SK-N-SH treated with all-trans-retinoic acid at 6 μM for 48 hours (cell line): ENCODE measurements at regions not wholly inside any gene's neighbourhood (a gene's known extent, or its start where the extent isn't known, plus 50 kb on each side); places are given as distances from the start of the nearest gene placed in this dataset.

ENCODE experiments used
- ATAC-seq: fragments of 200-7000 bp; cut with Tn5 transposase; 3 replicates; pipeline ENCODE4 v1.9.1; 2020; ENCODE audit warnings: mild to moderate bottlenecking, moderate library complexity
- ARNTL ChIP-seq: fragments of 450-650 bp; formaldehyde crosslinking; IDR thresholded peaks from 2 replicates; pipeline ENCODE4 v1.5.0; 2020; ENCODE audit warnings: low read depth, mild to moderate bottlenecking, moderate library complexity, borderline replicate concordance
- BACH2 ChIP-seq: fragments of 250-450 bp; sonication (Bioruptor Pico); IDR thresholded peaks from 2 replicates; pipeline ENCODE4 v1.9.0; 2021; ENCODE audit warnings: mild to moderate bottlenecking, borderline replicate concordance
- CSDC2 ChIP-seq: fragments of 250-450 bp; sonication (Bioruptor Pico); IDR thresholded peaks from 2 replicates; pipeline ENCODE4 v1.5.0; 2020; ENCODE audit warnings: mild to moderate bottlenecking, moderate library complexity
- ESRRG ChIP-seq: fragments of 250-450 bp; sonication (Bioruptor Pico); IDR thresholded peaks from 2 replicates; pipeline ENCODE4 v1.6.1; 2021; ENCODE audit warnings: mild to moderate bottlenecking
- GLIS3 ChIP-seq: fragments of 250-450 bp; sonication (Bioruptor Pico); IDR thresholded peaks from 2 replicates; pipeline ENCODE4 v1.5.0; 2020; ENCODE audit warnings: mild to moderate bottlenecking, moderate library complexity
- ISL1 ChIP-seq: fragments of 250-450 bp; sonication (Bioruptor Pico); IDR thresholded peaks from 2 replicates; pipeline ENCODE4 v2.1.2; 2022; ENCODE audit warnings: mild to moderate bottlenecking, moderate library complexity
- OSR1 ChIP-seq: fragments of 250-450 bp; sonication (Bioruptor Pico); IDR thresholded peaks from 2 replicates; pipeline ENCODE4 v1.8.0; 2022; ENCODE audit warnings: moderate library complexity, mild to moderate bottlenecking, inconsistent platforms
- PPARA ChIP-seq: fragments of 250-450 bp; sonication (Bioruptor Pico); IDR thresholded peaks from 2 replicates; pipeline ENCODE4 v1.5.0; 2020; ENCODE audit warnings: mild to moderate bottlenecking, borderline replicate concordance
- RARB ChIP-seq: fragments of 250-450 bp; sonication (Bioruptor Pico); IDR thresholded peaks from 2 replicates; pipeline ENCODE4 v1.8.0; 2021; ENCODE audit warnings: mild to moderate bottlenecking, moderate library complexity
- SNAI2 ChIP-seq: fragments of 250-450 bp; sonication (Bioruptor Pico); IDR thresholded peaks from 2 replicates; pipeline ENCODE4 v1.5.0; 2020; ENCODE audit warnings: mild to moderate bottlenecking, moderate library complexity
- TCF4 ChIP-seq: fragments of 250-450 bp; sonication (Bioruptor Pico); IDR thresholded peaks from 2 replicates; pipeline ENCODE4 v1.8.0; 2021; ENCODE audit warnings: mild to moderate bottlenecking, moderate library complexity, borderline replicate concordance
- TOX ChIP-seq: fragments of 250-450 bp; sonication (Bioruptor Pico); IDR thresholded peaks from 2 replicates; pipeline ENCODE4 v1.8.0; 2021; ENCODE audit warnings: mild to moderate bottlenecking, moderate library complexity, borderline replicate concordance
- ZC3H10 ChIP-seq: fragments of 250-450 bp; sonication (Bioruptor Pico); IDR thresholded peaks from 2 replicates; pipeline ENCODE4 v1.5.1; 2021; ENCODE audit warnings: mild to moderate bottlenecking, moderate library complexity
- ZFP3 ChIP-seq: fragments of 250-450 bp; sonication (Bioruptor Pico); IDR thresholded peaks from 2 replicates; pipeline ENCODE4 v1.5.0; 2020; ENCODE audit warnings: mild to moderate bottlenecking, moderate library complexity
- ZFP30 ChIP-seq: fragments of 450-650 bp; formaldehyde crosslinking; IDR thresholded peaks from 2 replicates; pipeline ENCODE4 v1.5.0; 2022; ENCODE audit warnings: mild to moderate bottlenecking, moderate library complexity
- ZNF565 ChIP-seq: fragments of 450-650 bp; formaldehyde crosslinking; conservative IDR thresholded peaks from 2 replicates; pipeline ENCODE4 v1.5.0; 2020; ENCODE audit warnings: low read depth, mild to moderate bottlenecking, moderate library complexity
- ZNF70 ChIP-seq: fragments of 450-650 bp; formaldehyde crosslinking; IDR thresholded peaks from 2 replicates; pipeline ENCODE4 v1.5.0; 2020; ENCODE audit warnings: mild to moderate bottlenecking, moderate library complexity
- ZNF8 ChIP-seq: fragments of 450-650 bp; formaldehyde crosslinking; IDR thresholded peaks from 2 replicates; pipeline ENCODE4 v1.5.0; 2020; ENCODE audit warnings: mild to moderate bottlenecking, moderate library complexity
- TF ChIP-seq, protein P1 (sequence below): fragments of 250-450 bp; sonication (Bioruptor Pico); IDR thresholded peaks from 2 replicates; pipeline ENCODE4 v1.8.0; 2021; ENCODE audit warnings: low read depth, mild to moderate bottlenecking, moderate library complexity, borderline replicate concordance
- TF ChIP-seq, protein P2 (sequence below): fragments of 250-450 bp; sonication (Bioruptor Pico); IDR thresholded peaks from 2 replicates; pipeline ENCODE4 v1.8.0; 2020; ENCODE audit warnings: mild to moderate bottlenecking, moderate library complexity, borderline replicate concordance
- TF ChIP-seq, protein P3 (sequence below): fragments of 250-450 bp; sonication (Bioruptor Pico); IDR thresholded peaks from 2 replicates; pipeline ENCODE4 v1.5.0; 2020; ENCODE audit warnings: mild to moderate bottlenecking, moderate library complexity
- TF ChIP-seq, protein P4 (sequence below): fragments of 250-450 bp; sonication (Bioruptor Pico); IDR thresholded peaks from 2 replicates; pipeline ENCODE4 v1.5.1; 2021; ENCODE audit warnings: mild to moderate bottlenecking, moderate library complexity
- TF ChIP-seq, protein P5 (sequence below): fragments of 250-450 bp; sonication (Bioruptor Pico); IDR thresholded peaks from 2 replicates; pipeline ENCODE4 v1.5.1; 2020; ENCODE audit warnings: low read depth, mild to moderate bottlenecking, moderate library complexity

DNA sequence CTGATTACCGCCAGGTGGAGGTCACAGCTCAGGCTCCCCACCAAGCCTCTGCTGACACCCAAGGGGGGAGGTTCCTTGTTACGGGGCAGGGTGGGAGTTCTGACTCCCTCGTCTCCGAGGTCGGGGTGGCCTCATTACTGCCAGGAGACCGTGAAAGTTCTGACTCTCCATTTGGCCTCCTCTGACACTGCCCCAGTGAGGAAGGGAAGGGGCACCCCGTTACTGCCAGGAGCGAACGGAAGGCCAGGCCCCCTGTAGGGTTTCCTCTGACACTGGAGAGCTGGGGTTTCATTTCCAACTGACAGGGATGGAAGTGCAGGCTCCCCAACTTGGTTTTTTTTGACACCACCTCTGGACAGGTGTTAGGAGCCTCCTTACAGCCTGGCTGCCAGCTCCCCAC lies 138.1 kb upstream of the EEPD1 start (continued):
- TF ChIP-seq, protein P1, sequence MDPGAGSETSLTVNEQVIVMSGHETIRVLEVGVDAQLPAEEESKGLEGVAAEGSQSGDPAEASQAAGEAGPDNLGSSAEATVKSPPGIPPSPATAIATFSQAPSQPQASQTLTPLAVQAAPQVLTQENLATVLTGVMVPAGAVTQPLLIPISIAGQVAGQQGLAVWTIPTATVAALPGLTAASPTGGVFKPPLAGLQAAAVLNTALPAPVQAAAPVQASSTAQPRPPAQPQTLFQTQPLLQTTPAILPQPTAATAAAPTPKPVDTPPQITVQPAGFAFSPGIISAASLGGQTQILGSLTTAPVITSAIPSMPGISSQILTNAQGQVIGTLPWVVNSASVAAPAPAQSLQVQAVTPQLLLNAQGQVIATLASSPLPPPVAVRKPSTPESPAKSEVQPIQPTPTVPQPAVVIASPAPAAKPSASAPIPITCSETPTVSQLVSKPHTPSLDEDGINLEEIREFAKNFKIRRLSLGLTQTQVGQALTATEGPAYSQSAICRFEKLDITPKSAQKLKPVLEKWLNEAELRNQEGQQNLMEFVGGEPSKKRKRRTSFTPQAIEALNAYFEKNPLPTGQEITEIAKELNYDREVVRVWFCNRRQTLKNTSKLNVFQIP (CRISPR knock-in tag): no peak
- TF ChIP-seq ISL1 (CRISPR knock-in tag): no peak
- TF ChIP-seq ZFP3 (CRISPR knock-in tag): no peak

DNA sequence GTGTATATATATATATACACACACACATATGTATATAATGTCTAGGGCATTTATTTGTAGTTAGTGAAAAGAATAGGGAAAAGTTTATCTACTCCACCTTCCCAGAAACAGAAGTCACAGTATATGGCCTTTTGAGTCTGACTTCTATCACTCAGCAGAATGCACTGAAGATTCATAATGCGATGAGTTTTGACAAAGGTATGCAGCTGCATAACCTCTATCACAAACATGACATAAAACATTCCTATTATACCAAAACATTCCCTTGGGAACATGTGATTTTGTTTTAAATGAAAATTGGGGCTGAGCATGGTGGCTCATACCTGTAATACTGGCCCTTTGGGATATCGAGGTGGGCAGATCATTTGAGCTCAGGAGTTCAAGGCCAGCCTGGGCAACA lies 137.3 kb upstream of the EEPD1 start:
- no peak for TF ChIP-seq ZNF8 (CRISPR knock-in tag)
- TF ChIP-seq TCF4 (CRISPR knock-in tag): no peak
- TF ChIP-seq ARNTL (CRISPR knock-in tag): no peak
- TF ChIP-seq GLIS3: no peak
- TF ChIP-seq ZNF70 (CRISPR knock-in tag): peak; percentile 60; the same call in 1 of the 2 replicates
- TF ChIP-seq, protein P1 (CRISPR knock-in tag): no peak
- TF ChIP-seq, protein P2, sequence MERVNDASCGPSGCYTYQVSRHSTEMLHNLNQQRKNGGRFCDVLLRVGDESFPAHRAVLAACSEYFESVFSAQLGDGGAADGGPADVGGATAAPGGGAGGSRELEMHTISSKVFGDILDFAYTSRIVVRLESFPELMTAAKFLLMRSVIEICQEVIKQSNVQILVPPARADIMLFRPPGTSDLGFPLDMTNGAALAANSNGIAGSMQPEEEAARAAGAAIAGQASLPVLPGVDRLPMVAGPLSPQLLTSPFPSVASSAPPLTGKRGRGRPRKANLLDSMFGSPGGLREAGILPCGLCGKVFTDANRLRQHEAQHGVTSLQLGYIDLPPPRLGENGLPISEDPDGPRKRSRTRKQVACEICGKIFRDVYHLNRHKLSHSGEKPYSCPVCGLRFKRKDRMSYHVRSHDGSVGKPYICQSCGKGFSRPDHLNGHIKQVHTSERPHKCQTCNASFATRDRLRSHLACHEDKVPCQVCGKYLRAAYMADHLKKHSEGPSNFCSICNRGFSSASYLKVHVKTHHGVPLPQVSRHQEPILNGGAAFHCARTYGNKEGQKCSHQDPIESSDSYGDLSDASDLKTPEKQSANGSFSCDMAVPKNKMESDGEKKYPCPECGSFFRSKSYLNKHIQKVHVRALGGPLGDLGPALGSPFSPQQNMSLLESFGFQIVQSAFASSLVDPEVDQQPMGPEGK (CRISPR knock-in tag): no peak
- no peak for TF ChIP-seq ZFP3 (CRISPR knock-in tag)
- TF ChIP-seq ISL1 (CRISPR knock-in tag): peak; percentile 66
- no peak for TF ChIP-seq ZFP30
- no peak for TF ChIP-seq PPARA (CRISPR knock-in tag)
- TF ChIP-seq, protein P3, sequence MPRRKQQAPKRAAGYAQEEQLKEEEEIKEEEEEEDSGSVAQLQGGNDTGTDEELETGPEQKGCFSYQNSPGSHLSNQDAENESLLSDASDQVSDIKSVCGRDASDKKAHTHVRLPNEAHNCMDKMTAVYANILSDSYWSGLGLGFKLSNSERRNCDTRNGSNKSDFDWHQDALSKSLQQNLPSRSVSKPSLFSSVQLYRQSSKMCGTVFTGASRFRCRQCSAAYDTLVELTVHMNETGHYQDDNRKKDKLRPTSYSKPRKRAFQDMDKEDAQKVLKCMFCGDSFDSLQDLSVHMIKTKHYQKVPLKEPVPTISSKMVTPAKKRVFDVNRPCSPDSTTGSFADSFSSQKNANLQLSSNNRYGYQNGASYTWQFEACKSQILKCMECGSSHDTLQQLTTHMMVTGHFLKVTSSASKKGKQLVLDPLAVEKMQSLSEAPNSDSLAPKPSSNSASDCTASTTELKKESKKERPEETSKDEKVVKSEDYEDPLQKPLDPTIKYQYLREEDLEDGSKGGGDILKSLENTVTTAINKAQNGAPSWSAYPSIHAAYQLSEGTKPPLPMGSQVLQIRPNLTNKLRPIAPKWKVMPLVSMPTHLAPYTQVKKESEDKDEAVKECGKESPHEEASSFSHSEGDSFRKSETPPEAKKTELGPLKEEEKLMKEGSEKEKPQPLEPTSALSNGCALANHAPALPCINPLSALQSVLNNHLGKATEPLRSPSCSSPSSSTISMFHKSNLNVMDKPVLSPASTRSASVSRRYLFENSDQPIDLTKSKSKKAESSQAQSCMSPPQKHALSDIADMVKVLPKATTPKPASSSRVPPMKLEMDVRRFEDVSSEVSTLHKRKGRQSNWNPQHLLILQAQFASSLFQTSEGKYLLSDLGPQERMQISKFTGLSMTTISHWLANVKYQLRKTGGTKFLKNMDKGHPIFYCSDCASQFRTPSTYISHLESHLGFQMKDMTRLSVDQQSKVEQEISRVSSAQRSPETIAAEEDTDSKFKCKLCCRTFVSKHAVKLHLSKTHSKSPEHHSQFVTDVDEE: no peak
- no peak for TF ChIP-seq ZNF565 (CRISPR knock-in tag)
- no peak for TF ChIP-seq ZC3H10 (CRISPR knock-in tag)
- no peak for TF ChIP-seq OSR1
- TF ChIP-seq SNAI2: no peak
- TF ChIP-seq ESRRG (CRISPR knock-in tag): no peak
- TF ChIP-seq RARB (CRISPR knock-in tag): no peak
- TF ChIP-seq CSDC2 (CRISPR knock-in tag): 0 out of 2 replicates have a peak, but pooled peaks have one; percentile 23
- no peak for TF ChIP-seq TOX (CRISPR knock-in tag)
- TF ChIP-seq, protein P4, sequence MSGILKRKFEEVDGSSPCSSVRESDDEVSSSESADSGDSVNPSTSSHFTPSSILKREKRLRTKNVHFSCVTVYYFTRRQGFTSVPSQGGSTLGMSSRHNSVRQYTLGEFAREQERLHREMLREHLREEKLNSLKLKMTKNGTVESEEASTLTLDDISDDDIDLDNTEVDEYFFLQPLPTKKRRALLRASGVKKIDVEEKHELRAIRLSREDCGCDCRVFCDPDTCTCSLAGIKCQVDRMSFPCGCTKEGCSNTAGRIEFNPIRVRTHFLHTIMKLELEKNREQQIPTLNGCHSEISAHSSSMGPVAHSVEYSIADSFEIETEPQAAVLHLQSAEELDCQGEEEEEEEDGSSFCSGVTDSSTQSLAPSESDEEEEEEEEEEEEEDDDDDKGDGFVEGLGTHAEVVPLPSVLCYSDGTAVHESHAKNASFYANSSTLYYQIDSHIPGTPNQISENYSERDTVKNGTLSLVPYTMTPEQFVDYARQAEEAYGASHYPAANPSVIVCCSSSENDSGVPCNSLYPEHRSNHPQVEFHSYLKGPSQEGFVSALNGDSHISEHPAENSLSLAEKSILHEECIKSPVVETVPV: no peak
- TF ChIP-seq, protein P5, sequence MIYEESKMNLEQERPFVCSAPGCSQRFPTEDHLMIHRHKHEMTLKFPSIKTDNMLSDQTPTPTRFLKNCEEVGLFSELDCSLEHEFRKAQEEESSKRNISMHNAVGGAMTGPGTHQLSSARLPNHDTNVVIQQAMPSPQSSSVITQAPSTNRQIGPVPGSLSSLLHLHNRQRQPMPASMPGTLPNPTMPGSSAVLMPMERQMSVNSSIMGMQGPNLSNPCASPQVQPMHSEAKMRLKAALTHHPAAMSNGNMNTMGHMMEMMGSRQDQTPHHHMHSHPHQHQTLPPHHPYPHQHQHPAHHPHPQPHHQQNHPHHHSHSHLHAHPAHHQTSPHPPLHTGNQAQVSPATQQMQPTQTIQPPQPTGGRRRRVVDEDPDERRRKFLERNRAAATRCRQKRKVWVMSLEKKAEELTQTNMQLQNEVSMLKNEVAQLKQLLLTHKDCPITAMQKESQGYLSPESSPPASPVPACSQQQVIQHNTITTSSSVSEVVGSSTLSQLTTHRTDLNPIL (CRISPR knock-in tag): 0 out of 2 replicates have a peak, but pooled peaks have one; percentile 19
- TF ChIP-seq BACH2 (CRISPR knock-in tag): no peak
- peak; percentile 80 for ATAC-seq
